ENCODE measurements at regions not wholly inside any gene's neighbourhood (a gene's known extent, or its start where the extent isn't known, plus 50 kb on each side); places are given as distances from the start of the nearest gene placed in this dataset.

- no peak for TF ChIP-seq CTCF (IDR thresholded peaks at IDR 0.05; ENCODE audit: insufficient read depth, missing control alignments)
- FAIRE-seq (no peak), DNase-seq (ENCODE audit: insufficient read length, low spot score) (no peak)
These were observed 155.0 kb upstream of the SLC8A1 start for GRCh38 chr2:40606862-40607261.

- FAIRE-seq = no peak
- DNase-seq (ENCODE audit: insufficient read length, low spot score) = no peak
- no peak for TF ChIP-seq CTCF (IDR thresholded peaks at IDR 0.05; ENCODE audit: insufficient read depth, missing control alignments)
These were observed 159.3 kb upstream of the SLC8A1 start for GRCh38 chr2:40611196-40611595.

GRCh38 chr2:40625849-40626248 lies 174.0 kb upstream of the SLC8A1 start:
- FAIRE-seq (no peak), DNase-seq (ENCODE audit: insufficient read length, low spot score) (no peak)
- no peak for TF ChIP-seq CTCF (IDR thresholded peaks at IDR 0.05; ENCODE audit: insufficient read depth, missing control alignments)

GRCh38 chr2:40628556-40628955 lies 176.7 kb upstream of the SLC8A1 start:
- DNase-seq (ENCODE audit: insufficient read length, low spot score) = no peak
- peak; percentile 70 for FAIRE-seq
- TF ChIP-seq CTCF (IDR thresholded peaks at IDR 0.05; ENCODE audit: insufficient read depth, missing control alignments) = no peak

GRCh38 chr2:40629768-40630434 lies 178.0 kb upstream of the SLC8A1 start:
- no peak for FAIRE-seq
- TF ChIP-seq CTCF (IDR thresholded peaks at IDR 0.05; ENCODE audit: insufficient read depth, missing control alignments) = no peak
- no peak for DNase-seq (ENCODE audit: insufficient read length, low spot score)

- no peak for TF ChIP-seq CTCF (IDR thresholded peaks at IDR 0.05; ENCODE audit: insufficient read depth, missing control alignments)
- FAIRE-seq = no peak
- no peak for DNase-seq (ENCODE audit: insufficient read length, low spot score)
These were observed 187.4 kb upstream of the SLC8A1 start for GRCh38 chr2:40639320-40639719.

GRCh38 chr2:40642237-40642636 lies 190.3 kb upstream of the SLC8A1 start:
- TF ChIP-seq CTCF (IDR thresholded peaks at IDR 0.05; ENCODE audit: insufficient read depth, missing control alignments) = no peak
- DNase-seq (ENCODE audit: insufficient read length, low spot score) = no peak
- FAIRE-seq = no peak

Measured in D721Med (cell line).